GM19438 (cell line): ENCODE measurements at regions not wholly inside any gene's neighbourhood (a gene's known extent, or its start where the extent isn't known, plus 50 kb on each side); places are given as distances from the start of the nearest gene placed in this dataset.

Experiments
- ATAC-seq: cut with Tn5 transposase; IDR thresholded peaks from one replicate; pipeline ENCODE4 v1.9.1; 2021; ENCODE audit warnings: low read depth; ENCODE audit not compliant: unreplicated experiment

GRCh38 chr3:104628185-104628789, 738.4 kb upstream of the ALCAM start:
- ATAC-seq, result no peak

- ATAC-seq, result no peak
Observed at GRCh38 chr3:104629038-104629437, 737.7 kb upstream of the ALCAM start.

GRCh38 chr3:104631254-104631653, 735.5 kb upstream of the ALCAM start:
- no peak for ATAC-seq

- ATAC-seq, result no peak
Observed at GRCh38 chr3:104632521-104632920, 734.2 kb upstream of the ALCAM start.

- ATAC-seq, result no peak
Observed at GRCh38 chr3:104632947-104633346, 733.8 kb upstream of the ALCAM start.

- ATAC-seq, result no peak
Observed at GRCh38 chr3:104635872-104636580, 730.7 kb upstream of the ALCAM start.

- no peak for ATAC-seq
Observed at GRCh38 chr3:104642827-104643226, 723.9 kb upstream of the ALCAM start.

GRCh38 chr3:104646196-104646595, 720.5 kb upstream of the ALCAM start:
- ATAC-seq, result no peak

- no peak for ATAC-seq
Observed at GRCh38 chr3:104648823-104649222, 717.9 kb upstream of the ALCAM start.

DNA sequence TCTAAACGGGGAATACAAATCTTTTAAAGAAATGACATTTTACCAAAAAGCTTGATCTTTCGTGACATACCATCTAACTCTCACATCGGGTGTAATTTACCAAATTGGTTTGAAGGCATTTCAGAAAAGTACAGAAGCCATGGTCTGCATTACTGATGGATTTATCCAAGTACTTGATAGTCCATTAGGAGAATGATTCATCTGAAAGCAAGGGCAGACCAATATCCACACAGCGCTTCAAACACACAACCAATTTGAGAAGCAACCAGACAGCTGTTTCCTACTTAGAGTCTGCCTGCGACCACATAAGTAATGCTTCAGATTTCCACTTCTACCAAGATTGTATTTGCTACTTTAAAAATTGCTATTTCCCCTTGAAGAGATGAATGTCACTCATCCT, 697.6 kb upstream of the ALCAM start:
- no peak for ATAC-seq

- ATAC-seq, result no peak
Observed at GRCh38 chr3:104672331-104672730, 694.4 kb upstream of the ALCAM start.

GRCh38 chr3:104673981-104674380, 692.7 kb upstream of the ALCAM start:
- no peak for ATAC-seq

- no peak for ATAC-seq
Observed at GRCh38 chr3:104676241-104676640, 690.5 kb upstream of the ALCAM start.

GRCh38 chr3:104677932-104678331, 688.8 kb upstream of the ALCAM start:
- ATAC-seq, result no peak

DNA sequence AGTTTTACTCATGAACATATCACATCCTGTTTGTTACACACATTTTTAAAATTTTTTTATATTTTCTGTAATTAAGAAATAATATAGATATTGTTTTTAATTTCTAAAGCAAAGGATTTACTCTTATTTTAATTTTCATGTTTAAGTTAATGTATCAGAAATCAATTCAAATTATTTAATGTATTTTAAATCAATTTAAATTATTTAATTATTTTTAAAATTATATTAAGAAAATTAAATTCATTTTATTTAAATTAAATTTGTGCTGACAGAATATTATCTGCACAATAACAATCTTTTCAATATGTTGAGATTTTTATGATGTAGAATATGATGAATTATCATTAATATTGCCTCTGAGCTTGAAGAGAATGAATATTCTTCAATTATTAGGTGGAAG, 681.2 kb upstream of the ALCAM start:
- ATAC-seq, result no peak

DNA sequence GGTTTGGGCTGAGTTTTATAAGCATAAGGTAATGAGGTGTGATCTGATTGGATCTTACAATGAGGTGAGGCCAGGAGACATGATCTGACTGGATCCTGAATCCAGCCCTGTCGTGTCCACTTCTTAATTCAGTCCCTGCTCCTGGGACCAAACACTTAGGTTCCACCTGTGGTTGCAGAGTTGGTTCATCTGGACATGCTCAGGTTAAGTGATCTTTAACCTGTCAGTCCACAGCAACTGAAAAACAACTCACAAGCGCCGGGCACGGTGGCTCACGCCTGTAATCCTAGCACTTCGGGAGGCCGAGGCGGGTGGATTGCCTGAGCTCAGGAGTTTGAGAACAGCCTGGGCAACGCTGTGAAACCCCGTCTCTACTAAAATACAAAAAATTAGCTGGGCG, 679.3 kb upstream of the ALCAM start:
- ATAC-seq, result no peak

DNA sequence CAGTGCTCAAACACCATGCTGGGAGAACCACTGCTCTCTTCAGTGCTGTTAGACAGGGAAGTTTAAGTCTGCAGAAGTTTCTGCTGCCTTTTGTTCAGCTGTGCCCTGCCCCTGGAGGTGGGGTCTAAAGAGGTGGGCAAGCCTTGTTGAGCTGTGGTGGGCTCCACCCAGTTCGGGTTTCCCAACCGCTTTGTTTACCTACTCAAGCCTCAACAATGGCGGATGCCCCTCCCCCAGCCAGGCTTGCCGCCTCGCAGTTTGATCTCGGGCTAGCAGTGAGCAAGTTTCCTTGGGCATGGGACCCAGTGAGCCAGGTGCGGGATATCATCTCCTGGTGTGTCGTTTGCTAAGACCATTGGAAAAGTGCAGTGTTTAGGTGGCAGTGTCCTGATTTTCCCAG, 670.2 kb upstream of the ALCAM start:
- no peak for ATAC-seq

DNA sequence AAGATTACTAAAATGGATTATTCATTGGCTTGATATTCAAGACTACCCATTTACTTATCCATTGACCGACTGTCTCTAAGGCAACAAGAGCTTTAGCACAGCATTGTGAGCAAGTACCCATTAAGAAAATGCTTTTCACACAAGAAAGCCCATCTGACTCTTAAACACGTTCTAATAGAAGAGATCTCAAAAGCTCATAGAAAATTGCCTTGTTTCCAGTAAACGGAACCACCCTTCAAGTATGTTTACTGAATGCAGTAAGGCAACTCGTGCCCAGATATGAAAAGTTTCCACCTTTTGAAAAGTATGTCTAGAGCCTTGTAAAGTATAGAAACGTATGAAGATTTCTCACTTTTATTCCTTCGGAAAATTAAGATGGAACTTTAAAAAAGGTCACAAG, 655.3 kb upstream of the ALCAM start:
- ATAC-seq, result no peak

GRCh38 chr3:104715972-104716371, 650.7 kb upstream of the ALCAM start:
- no peak for ATAC-seq

- ATAC-seq, result peak; percentile 24
Observed at GRCh38 chr3:104717828-104718196, 648.9 kb upstream of the ALCAM start.

DNA sequence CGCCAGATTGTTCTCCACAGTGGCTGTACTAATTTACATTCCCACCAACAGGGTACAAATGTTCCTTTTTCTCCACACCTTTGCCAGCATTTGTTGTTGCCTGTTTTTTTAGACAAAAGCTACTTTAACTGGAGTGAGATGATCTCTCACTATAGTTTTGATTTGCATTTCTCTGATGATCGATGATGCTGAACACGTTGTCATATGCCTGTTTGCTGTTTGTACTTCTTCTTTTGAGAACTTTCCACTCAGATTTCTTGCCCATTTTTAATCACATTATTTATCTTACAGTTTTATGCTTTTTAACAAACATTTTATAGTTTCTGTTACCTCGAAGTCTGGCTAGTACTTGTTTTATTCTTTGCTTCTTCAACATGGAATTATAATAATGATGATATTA, 643.7 kb upstream of the ALCAM start:
- ATAC-seq, result no peak

- no peak for ATAC-seq
Observed at GRCh38 chr3:104731074-104731473, 635.6 kb upstream of the ALCAM start.

DNA sequence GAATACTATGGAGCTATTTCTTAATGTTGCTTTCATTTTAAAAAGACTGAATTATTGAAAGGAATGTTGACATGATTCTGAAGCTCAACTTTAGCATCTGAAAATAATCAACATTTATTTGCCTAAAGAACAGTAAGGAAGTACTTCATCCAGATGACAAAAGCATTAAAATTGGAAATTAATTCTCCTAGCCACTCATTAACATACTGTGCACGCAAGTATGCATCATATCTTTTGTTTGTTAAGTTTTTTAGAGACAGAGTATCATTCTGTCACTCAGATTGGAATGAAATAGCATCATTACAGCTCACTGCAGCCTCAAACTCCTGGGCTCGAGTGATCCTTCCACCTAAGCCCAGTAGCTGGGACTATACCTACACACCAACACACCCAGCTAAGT, 632.1 kb upstream of the ALCAM start:
- ATAC-seq, result no peak
